GM21360 (cell line): ENCODE measurements at regions not wholly inside any gene's neighbourhood (a gene's known extent, or its start where the extent isn't known, plus 50 kb on each side); places are given as distances from the start of the nearest gene placed in this dataset.
A peak's percentile ranks its signal among the peaks of the same experiment; 100 is the strongest.

Experiments used
- ATAC-seq: cut with Tn5 transposase; IDR thresholded peaks from one replicate; pipeline ENCODE4 v1.9.1; 2021; ENCODE audit warnings: mild to moderate bottlenecking, moderate library complexity; ENCODE audit not compliant: unreplicated experiment

- ATAC-seq, result no peak
These were observed 147.0 kb upstream of the KCNMB2 start for GRCh38 chr3:178389258-178389657.

DNA sequence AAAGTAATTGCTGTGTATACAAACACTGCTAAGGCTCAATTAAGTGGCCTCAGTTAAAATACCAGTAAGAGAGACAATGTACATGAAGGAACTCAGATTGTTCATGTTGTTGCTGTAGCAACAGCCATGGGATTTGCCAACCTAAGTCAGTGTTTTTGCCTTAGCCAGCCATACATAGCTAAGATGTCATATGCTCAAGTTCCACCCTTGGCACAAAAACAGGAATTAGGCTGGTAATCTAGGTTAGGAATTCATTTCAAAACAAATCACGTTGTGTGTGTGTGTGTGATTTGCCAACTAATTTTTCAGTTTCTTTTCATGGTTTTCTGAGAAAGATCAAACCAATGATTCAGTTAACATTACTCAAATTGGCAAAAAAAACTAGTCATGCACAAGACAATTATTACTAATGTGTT, 143.7 kb upstream of the KCNMB2 start:
- ATAC-seq, result no peak

- no peak for ATAC-seq
These were observed 143.1 kb upstream of the KCNMB2 start for GRCh38 chr3:178393146-178393545.

- no peak for ATAC-seq
These were observed 142.4 kb upstream of the KCNMB2 start for GRCh38 chr3:178393824-178394223.

DNA sequence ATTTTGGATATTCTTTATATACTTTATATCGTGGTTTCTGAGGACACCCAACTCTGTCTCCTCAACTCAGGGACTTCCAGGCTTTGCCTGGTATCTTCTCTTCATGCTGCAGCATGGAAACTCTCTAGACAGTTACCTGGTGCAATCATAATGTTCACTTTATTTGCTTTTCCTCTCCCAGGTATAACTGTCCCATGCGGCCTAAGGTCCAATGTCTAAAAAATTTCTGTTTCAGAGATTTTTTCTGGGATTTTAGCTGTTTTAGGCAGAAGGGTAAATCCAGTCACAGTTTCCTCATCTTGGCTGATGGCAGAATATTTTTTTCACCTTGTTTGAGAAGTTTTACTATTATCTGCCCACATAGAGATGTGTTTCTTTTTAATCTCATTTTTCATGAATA, 139.9 kb upstream of the KCNMB2 start:
- ATAC-seq, result no peak

- ATAC-seq, result no peak
These were observed 139.0 kb upstream of the KCNMB2 start for GRCh38 chr3:178397202-178397601.

DNA sequence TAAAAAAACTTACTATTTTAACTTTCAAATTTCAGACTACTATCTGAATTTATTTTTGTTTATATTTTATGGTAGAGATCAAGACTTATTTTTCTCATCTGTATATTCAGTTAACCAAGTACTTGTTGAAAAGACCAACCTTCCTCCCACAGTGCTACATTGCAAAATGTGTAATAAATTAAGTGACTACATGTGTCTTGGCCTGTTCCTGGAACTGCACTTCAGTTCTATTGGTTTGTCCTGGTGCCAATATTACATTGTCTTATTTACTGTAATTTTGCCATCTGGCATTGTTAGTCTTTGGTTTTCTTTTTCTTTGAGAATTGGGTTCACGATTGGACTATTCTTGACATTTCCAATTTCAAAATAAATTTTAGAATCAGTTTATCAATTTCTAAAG, 138.4 kb upstream of the KCNMB2 start:
- no peak for ATAC-seq

DNA sequence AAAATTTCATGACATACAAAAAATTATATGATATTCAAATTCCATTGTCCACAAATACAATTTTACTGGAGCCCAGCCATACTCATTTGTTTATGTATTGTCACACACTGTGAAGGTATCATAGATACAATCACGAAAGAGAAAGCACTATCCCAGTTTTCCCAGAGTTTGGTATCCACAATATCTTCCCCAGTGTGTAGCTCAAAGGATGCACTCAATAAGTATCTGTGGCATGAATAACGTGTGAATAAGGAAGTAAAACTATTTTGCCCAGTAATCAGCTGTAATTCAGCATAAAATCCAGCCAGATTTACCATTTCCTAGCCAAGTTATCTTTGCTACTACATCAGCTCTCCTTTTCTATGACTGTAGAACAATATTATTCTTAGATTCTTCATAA, 131.3 kb upstream of the KCNMB2 start:
- ATAC-seq, result no peak

DNA sequence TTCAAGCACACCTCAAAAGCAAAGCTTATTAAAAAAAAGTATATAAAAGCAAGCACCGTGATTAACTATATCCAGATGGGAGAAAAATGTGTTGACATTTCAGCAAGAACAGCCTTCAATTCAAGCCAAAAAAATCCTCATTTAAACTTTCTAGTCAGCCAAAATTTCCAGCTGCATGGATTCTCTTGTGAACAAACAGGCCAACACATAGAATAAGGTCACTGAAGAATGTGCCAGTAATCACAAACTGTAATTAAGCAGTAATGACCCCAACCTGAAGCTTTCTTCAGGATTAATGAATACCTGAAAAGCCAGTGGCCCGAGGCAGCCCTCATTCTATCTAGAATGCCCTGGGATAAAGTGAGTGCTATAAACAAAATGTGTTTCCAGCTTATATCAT, 130.7 kb upstream of the KCNMB2 start:
- no peak for ATAC-seq

- no peak for ATAC-seq
These were observed 130.0 kb upstream of the KCNMB2 start for GRCh38 chr3:178406206-178406605.

DNA sequence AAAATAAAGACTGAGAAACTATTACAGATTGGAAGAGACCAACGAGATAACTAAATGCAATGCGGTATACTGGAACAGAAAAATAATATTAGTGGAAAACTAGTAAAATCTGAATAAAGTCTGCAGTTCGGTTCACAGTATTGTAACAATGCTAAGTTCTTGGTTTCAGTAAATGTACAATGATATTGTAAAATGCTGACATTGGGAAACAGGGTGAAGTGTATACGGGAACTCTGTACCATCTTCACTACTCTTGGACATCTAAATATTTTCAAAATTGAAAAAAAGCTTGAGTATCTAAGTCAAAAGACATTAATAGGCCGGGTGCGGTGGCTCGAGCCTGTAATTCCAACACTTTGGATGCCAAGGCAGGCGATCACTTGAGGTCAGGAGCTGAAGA, 120.9 kb upstream of the KCNMB2 start:
- no peak for ATAC-seq

- ATAC-seq, result no peak
These were observed 118.5 kb upstream of the KCNMB2 start for GRCh38 chr3:178417736-178418135.

DNA sequence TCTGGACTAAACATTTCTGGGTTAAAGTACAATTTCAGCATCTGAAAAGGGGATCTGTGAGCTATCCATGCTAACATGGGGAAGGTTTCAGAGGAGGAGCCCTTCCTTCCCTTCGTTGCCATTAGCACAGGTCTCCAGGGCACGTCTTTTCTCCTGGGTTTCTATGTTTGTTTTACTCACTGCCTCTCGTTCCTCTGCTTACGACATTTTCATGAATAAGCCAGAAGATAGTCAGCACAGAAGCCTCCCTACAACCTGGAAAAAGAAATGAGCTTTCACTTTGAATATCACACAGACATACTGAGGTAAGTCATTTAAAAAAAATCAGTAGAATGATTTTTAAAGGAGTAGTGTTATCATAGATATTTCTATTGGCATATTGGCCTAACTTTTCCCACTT, 117.2 kb upstream of the KCNMB2 start:
- no peak for ATAC-seq

- no peak for ATAC-seq
These were observed 116.2 kb upstream of the KCNMB2 start for GRCh38 chr3:178420033-178420432.

DNA sequence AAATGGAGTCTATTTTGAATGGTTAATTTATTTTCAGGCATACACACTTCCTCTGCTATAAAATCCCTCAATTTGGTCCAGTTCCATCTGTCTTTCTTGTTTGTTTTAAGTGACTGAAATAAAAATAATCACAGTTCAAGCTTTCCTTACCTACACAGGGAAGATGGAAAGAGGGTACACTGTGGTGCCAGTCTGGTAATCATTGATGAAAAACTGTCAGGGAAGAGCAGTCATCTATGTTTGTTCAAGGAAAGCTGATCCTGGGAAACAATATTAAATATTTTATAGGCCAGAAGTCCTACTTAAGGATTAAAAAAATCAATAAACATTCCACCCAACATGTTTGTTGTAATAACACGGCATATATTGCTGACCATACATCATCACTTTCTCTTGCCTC, 115.2 kb upstream of the KCNMB2 start:
- ATAC-seq, result no peak

DNA sequence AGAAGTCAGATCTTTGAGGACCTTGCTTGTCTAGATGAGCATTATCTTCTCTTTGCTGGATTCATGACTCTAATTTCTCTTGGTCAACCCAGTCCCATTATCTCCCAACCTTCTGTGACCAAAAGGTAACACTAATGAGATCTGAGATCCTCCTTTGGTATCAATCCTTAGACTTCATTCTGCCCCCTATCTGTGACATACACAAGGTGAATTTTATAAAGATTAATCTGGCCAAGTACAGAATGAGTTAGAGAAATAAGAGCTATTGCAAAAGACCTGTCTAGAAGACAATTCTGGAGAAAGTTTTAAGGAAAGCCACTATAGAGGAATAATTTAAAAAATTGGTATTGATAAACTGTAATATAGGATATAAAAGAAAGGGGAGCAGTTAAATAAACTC, 113.8 kb upstream of the KCNMB2 start:
- ATAC-seq, result no peak

DNA sequence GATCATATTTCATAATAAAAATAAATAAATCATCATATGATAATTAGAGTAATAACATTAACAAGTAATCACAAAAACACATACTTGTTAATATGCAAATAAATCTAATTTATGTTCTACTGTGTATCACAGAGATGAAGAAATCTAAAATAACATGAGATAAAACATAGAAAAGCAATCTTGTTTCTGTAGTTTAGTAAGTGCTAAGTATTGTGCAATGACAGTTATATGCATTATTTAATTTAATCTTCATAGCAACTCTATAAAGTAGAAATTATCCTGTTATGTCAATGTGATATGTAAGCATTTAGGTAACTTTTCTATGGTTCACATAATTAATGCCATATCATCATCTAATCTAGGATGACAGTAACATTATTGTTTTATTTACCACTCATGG, 108.2 kb upstream of the KCNMB2 start:
- no peak for ATAC-seq

DNA sequence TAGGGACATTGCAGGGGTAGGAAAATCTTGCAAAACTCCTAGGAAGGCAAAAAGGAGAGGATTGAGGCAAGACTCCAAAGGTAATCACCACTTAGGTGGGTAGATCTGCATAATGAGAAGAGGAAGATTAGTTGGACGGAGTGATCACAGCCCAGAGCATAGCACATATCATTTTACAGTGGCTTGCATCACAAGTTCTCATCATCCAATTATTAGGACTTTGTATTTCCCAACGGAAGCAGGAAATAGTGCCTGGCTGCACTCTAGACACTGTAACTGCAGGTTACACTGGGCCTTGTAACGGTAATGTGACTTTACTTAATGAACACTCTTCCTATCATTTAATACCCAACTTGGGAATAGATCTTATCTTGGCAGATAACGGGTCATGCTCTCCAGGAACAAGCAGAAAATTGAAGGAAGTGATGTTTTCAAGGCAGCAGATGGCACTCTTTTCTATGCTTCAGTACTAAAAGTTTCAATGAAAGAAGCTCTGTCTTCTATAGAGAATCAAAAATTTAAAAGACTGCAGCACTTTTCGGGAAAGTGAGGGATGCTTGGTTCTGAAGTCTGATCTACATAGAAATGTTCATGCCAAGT, 101.9 kb upstream of the KCNMB2 start:
- ATAC-seq, result no peak

- no peak for ATAC-seq
These were observed 100.7 kb upstream of the KCNMB2 start for GRCh38 chr3:178435575-178435974.

- peak; percentile 51 for ATAC-seq
These were observed 99.5 kb upstream of the KCNMB2 start for GRCh38 chr3:178436773-178437172.

GRCh38 chr3:178437236-178437635, 99.0 kb upstream of the KCNMB2 start:
- no peak for ATAC-seq

DNA sequence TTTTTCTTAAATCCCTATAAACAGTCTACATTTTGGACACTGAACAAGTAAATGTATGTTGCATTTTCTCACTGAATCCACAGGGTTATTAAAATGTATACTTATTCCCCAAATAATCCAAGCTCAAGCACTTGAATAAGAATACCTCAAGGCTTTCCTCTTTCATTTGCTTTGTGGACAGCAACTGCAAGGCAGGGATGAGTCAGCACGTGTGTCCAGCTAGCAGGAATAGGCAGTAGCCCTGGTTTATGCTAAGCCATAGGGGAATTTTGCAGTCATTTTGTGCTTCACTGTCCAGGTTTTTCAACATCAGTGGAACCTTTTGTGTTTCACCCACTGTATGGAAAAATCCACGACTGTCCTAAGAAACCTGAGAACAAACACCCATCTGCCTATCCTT, 96.7 kb upstream of the KCNMB2 start:
- ATAC-seq, result no peak

DNA sequence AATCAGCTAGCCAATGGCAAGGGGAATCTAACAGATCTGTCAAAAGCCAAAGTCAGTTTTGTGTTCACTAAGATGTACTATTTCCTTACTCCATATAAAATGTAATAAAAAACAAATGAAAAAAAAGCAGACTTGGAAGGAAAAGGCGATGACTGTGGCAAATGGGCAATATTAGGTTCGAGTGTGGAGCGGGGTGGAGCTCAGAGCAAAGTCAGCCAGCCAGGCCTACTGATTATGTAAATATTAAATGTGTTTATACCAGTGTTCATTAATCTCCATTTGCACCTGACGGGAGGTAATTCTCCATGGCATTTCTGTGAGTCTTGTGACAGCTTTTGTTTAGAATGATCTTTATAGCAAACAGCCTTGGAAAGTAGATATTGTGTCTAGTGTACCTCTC, 96.2 kb upstream of the KCNMB2 start:
- no peak for ATAC-seq

DNA sequence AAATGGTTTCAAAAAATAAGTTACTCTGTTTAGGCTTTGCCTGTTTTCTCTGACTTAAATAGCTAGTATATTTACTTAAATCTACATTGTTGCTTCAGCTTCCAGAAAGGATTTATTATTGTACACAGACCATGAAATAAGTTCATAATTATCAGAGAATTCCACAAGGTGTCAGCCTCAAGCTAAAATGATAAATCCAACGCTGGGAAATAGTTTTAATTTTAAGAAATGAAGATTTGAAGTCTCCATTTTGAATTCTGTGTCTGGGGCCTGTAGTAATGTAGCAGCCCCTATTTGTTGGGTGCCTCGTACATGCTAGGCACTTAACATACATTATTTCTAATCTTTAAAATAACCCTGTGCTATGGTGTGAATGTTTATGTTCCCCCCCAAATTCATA, 92.6 kb upstream of the KCNMB2 start:
- no peak for ATAC-seq
